ENCODE measurements at regions not wholly inside any gene's neighbourhood (a gene's known extent, or its start where the extent isn't known, plus 50 kb on each side); places are given as distances from the start of the nearest gene placed in this dataset.
"Not testable (repeated sequence)": the region's sequence is repeated elsewhere in the genome, so short reads cannot be mapped to it uniquely, and the experiment has no call there.

- no peak for DNase-seq (ENCODE audit: low read depth in 2 of 2)
Measured at GRCh38 chr2:186379052-186379451, 107.0 kb upstream of the ZC3H15 start.

GRCh38 chr2:186380805-186381204, 105.3 kb upstream of the ZC3H15 start:
- no peak for DNase-seq (ENCODE audit: low read depth in 2 of 2)

GRCh38 chr2:186381573-186381972, 104.5 kb upstream of the ZC3H15 start:
- no peak for DNase-seq (ENCODE audit: low read depth in 2 of 2)

GRCh38 chr2:186382932-186383331, 103.1 kb upstream of the ZC3H15 start:
- DNase-seq (ENCODE audit: low read depth in 2 of 2) = no peak

GRCh38 chr2:186384226-186384625, 101.8 kb upstream of the ZC3H15 start:
- DNase-seq (ENCODE audit: low read depth in 2 of 2) = no peak

- DNase-seq (ENCODE audit: low read depth in 2 of 2) = not testable (repeated sequence)
Measured at GRCh38 chr2:186385638-186386201, 100.3 kb upstream of the ZC3H15 start.

- DNase-seq (ENCODE audit: low read depth in 2 of 2) = no peak
Measured at GRCh38 chr2:186399082-186399644, 86.9 kb upstream of the ZC3H15 start.

- no peak for DNase-seq (ENCODE audit: low read depth in 2 of 2)
Measured at GRCh38 chr2:186405842-186406241, 80.2 kb upstream of the ZC3H15 start.

GRCh38 chr2:186407611-186408010, 78.4 kb upstream of the ZC3H15 start:
- DNase-seq (ENCODE audit: low read depth in 2 of 2) = no peak

GRCh38 chr2:186410802-186411201, 75.3 kb upstream of the ZC3H15 start:
- DNase-seq (ENCODE audit: low read depth in 2 of 2) = no peak

GRCh38 chr2:186422226-186422625, 63.8 kb upstream of the ZC3H15 start:
- peak; percentile 21 to 26 for DNase-seq (ENCODE audit: low read depth in 2 of 2)

GRCh38 chr2:186423481-186423880, 62.6 kb upstream of the ZC3H15 start:
- no peak for DNase-seq (ENCODE audit: low read depth in 2 of 2)

- no peak for DNase-seq (ENCODE audit: low read depth in 2 of 2)
Measured at GRCh38 chr2:186424265-186424664, 61.8 kb upstream of the ZC3H15 start.

- DNase-seq (ENCODE audit: low read depth in 2 of 2) = no peak
Measured at GRCh38 chr2:186425576-186425975, 60.5 kb upstream of the ZC3H15 start.

GRCh38 chr2:186426153-186427016, 59.7 kb upstream of the ZC3H15 start:
- no peak for DNase-seq (ENCODE audit: low read depth in 2 of 2)

- DNase-seq (ENCODE audit: low read depth in 2 of 2) = not testable (repeated sequence)
Measured at GRCh38 chr2:186427017-186427350, 59.1 kb upstream of the ZC3H15 start.

- no peak for DNase-seq (ENCODE audit: low read depth in 2 of 2)
Measured at GRCh38 chr2:186427970-186428369, 58.1 kb upstream of the ZC3H15 start.

GRCh38 chr2:186429104-186429503, 57.0 kb upstream of the ZC3H15 start:
- no peak for DNase-seq (ENCODE audit: low read depth in 2 of 2)

- DNase-seq (ENCODE audit: low read depth in 2 of 2) = no peak
Measured at GRCh38 chr2:186431306-186431705, 54.8 kb upstream of the ZC3H15 start.

- no peak for DNase-seq (ENCODE audit: low read depth in 2 of 2)
Measured at GRCh38 chr2:186433040-186433439, 53.0 kb upstream of the ZC3H15 start.

GRCh38 chr2:186433777-186434432, 52.2 kb upstream of the ZC3H15 start:
- DNase-seq (ENCODE audit: low read depth in 2 of 2) = no peak

Data from fibroblast of skin of left biceps (primary cell).